GM10847 (cell line): ENCODE measurements at regions not wholly inside any gene's neighbourhood (a gene's known extent, or its start where the extent isn't known, plus 50 kb on each side); places are given as distances from the start of the nearest gene placed in this dataset.

Source experiments
- POLR2A ChIP-seq: IDR thresholded peaks from 2 replicates; pipeline ENCODE4 v1.6.1; 2011; ENCODE audit not compliant: insufficient read length; ENCODE audit errors: extremely low read depth

DNA sequence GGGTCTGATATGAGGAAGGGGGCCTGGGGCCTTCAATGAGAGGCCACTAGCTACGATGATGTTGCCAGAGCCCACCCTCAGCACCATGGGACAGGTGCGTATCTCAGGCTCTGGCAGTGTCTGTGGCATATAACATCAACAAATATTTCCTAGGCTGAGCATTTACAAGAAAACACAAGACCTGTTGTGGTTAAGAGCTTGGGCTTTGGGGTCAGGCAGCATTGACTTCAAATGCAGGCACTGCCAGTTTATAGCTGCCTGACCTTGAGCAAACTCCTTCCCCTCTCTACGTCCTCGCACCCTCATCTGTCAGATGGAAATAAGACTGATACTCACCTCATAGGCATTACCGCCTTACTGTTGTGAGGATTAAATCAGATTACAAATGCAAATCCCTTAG, 156.0 kb downstream of the KATNAL1 start:
- TF ChIP-seq POLR2A, result no peak

DNA sequence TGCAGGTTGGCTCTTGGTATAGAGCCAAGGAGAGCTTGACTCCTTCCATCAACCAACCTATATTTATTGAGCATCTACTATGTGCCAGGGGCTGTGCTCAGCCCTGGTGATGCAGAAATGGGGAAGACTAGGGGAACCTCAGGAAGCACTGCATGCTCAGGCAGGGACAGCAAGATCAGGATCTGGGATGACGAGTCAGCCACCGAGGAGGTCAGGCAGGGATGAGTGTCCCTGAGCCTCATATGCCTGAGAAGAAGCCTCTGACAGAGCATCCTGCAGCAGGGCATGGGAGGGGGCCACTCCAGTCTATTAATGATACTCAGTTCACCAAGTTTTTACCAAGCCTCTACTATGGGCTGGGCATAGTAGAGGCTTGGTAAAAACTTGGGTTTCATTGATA, 158.1 kb downstream of the KATNAL1 start:
- TF ChIP-seq POLR2A, result no peak

DNA sequence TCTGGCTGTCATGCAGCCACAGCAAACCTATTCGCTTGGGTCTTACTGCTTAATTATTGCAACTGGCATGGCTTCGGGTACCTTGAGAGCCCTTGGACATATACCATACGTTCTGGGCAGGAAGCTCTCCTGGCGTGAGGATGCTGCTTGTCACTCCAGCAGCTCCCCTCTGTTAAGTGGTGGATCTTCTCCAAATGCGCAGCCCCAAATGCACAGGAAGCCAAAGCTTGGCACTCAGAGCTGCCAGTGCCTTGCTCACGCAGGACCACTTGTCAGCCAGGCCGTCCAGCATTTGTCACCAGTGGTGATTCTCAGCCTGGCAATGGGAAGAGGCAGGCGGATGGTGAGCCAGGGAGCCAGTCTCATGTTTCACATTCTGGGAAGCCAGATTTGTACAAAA, 158.6 kb downstream of the KATNAL1 start:
- no peak for TF ChIP-seq POLR2A

DNA sequence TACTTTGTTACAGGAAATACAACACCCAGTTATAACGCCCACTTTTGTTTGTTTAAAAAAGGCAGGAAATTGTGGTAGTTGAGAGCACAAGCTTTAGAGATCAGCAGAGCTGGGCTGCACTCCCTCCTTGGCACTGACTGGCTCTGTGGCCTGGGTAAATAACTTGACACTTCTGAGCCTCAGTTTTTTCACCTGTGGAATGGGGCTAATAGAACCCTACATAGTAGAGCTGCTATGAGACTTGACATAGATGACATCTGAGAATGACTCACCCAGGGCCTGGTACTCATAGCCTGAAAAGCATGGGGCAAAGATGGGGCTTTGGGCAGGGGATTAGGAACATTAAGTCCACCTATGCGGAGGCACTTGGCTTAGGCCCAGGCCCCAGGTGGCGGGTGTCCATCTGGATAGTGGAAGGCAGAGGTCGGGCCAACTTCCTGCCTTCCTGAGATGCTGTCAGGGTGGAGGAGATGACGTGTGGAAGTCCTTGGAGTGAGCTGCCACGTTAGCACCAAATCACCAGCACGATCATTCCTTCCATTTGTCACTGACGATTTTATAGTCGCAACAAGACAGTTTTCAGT, 159.1 kb downstream of the KATNAL1 start:
- no peak for TF ChIP-seq POLR2A

DNA sequence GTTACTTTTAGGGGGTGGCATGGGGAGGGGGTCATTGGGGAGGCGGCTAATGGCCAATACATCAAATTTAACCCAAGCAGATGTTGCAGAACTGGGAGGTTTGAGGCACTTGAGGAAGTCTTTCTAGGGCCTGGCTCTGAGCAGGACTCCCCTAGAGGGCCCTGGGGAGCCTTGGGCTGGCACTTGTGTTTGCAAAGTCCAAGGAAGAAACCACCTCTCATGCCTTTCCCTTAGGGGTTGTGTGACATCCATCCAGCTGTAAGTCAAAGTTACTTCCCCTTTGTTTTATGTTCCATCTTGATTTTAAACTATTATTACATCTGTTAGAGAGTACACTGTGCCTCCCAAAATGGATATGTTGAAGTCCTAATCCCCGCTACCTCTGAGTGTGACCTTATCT, 159.9 kb downstream of the KATNAL1 start:
- TF ChIP-seq POLR2A, result no peak

DNA sequence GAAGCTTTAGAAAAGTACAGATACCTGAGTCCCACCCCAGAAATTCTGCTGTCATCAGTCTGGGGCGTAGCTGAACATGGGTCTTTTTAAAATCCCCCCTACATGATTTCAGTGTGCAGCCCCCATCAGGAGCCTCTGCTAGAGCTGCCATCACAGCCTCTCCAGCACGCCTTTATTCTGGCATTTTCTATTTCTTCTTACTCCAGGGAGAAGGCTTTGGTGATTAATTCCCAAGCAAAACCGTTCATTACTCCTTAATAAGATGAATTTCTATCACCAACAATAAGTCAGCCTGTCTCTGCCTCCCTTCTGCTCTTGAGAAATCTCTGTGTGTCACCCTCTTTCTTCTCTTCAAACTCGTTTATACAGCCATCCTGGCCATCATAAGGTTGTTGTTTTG, 160.3 kb downstream of the KATNAL1 start:
- TF ChIP-seq POLR2A, result no peak

DNA sequence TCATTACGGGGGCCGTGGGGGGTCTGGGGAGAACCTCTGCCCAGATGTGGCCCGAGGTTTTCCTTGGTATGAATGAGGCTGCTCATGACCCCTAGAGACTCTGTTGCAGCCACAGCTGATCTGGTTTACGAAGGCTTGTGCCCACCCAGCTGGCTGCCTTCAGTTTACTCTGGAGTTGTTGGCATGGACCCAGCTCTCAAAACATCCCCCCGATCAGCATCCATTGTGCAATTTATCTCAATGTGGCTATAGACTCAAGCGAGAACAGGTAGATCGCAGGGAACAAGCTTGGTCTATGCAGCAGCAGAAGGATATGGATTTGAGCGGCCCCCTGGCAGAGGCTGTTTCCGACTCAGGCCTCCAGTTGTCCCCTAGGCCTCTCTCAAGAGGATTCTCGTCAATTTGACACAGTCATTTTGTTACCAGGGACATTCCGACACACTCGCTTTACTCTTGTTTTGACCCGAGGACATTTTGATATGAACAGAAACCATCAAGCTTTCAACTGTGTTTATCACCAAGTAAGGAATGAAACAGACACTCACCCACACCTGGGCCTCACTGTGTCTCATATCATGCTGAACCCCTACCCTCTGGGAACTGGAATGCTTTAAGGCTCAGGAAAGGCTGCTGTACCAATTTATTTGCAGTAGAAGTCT, 161.5 kb downstream of the KATNAL1 start:
- TF ChIP-seq POLR2A, result no peak

DNA sequence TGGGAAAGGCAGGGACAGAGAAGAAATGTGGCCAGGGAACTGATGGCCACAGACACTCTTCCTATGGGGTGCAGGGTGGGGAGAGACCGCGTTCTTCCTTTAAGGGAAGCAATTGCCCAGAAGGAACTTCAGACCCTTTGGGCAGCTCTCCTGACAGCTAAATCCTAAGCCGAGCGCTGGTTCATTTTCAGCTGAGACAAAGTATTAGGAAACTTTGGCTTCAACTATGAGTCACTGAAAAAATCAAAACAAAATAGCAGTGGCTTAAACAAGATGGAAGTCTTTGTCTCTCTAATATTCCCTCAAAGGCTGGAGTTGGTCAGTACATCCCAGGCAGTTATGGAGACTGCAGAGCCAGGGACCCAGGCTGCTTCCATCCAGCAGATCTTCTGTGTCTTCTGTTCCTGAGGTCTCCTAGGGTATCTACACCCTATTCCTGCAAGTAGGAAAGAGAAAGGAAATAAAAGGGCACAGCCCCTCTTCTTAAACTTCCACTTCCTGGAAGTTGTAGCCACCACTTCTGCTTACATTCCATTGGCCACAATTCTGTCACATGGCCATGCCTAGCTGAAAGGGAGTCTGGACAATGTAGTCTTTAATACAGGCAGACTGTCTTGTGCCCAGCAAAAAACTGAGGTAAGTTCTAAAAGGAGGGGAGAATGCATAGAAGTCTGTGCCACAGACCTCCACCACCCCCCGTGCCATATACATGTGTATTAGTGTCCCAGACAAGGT, 163.5 kb downstream of the KATNAL1 start:
- no peak for TF ChIP-seq POLR2A

DNA sequence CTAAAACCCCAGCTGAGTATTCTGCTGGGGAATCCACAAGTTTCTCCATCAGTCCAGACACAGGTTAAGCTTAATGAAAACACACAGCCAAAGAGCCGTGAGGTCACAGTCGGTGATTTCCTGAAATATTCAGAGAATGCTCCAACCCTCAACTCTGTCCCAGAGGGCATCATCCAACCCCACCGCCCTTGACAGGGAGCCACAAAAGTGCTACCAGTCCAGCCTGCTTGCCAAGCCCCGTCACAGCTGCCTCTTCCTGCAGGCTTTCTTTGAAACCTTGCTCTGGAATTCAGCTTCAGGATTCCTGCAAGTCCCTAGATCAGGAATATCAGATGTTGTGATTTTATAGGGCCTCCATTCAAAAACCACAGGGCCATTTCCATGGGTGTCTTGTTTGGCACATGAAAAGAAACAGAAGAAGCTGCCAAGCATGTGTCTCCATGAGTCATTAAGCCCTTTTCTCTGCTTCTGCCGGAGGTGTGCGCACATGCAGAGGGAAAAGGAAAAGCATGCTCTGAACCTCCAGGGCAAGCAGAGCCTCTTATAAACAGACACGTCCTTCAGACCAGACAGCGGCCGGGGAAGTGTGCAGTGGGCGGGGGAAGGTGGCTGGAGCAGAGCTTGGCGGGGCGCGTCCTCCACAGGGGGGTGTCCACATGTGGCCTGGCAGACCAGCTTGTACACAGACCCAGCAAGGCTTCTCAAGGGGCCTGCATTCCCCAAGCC, 164.7 kb downstream of the KATNAL1 start:
- TF ChIP-seq POLR2A, result no peak

DNA sequence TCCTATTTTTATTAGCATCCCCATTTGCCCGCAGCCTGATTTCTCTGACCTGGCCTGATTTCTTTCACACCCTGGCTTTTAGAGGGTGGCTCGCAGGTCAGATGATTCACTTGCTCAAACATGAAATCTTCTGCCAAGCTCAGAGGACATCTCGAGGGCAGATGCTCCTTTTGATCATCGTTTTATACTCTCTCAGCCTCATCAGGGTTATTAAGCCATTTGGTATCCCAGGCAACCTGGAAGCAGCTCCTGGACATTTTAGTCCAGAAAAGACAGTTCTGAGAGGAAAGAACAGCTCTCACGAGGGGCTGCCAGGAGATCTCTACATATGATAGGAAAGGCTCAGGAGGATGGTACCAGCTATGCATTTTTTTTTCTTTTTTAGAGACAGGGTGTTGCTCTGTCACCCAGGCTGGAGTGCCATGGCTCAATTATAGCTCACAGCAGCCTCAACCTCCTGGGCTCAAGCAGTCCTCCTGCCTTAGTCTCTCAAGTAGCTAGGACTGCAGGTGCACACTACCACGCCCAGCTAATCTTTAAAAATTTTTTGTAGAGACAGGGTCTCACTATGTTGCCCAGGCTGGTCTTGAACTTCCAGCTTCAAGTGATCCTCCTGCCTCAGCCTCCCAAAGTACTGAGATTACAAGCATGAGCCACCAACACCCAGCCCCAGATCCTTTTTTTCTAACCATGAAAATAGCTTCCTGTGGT, 165.4 kb downstream of the KATNAL1 start:
- TF ChIP-seq POLR2A, result no peak

DNA sequence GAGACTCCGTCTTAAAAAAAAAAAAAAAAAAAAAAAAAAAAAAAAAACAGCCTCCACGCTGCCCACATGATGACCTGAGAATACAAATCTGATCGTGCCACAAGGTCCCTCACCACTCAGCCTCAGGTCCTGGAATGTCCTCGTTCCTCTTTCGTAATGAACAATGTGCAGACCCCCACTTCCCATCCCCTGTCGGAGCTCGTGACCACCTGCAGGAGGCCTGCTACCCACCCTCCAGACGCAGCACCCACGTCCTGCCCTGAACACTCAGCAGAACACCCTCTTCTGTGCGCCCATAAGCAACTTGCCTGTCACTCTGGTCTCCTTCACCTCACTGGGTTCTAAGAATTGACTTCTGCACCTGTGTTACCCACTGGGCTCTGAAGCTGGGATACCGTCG, 166.4 kb downstream of the KATNAL1 start:
- no peak for TF ChIP-seq POLR2A

DNA sequence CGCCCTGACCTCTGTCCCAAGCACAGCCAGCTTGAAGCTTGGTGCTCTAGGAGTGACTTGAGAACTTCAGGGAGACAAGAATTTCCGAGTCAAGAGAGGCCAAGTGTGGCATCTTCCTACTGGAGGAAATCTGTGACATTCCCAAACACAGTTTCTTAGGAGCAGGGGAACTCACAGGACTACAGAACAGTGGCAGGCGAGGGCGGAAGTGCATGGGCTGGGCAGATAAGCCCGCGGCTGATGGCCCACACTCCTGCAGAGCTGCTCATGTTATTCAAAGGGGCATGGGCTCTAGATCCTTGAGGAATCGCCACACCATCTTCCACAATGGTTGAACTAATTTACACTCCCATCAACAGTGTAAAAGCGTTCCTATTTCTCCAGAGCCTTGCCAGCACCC, 168.8 kb downstream of the KATNAL1 start:
- TF ChIP-seq POLR2A, result no peak

DNA sequence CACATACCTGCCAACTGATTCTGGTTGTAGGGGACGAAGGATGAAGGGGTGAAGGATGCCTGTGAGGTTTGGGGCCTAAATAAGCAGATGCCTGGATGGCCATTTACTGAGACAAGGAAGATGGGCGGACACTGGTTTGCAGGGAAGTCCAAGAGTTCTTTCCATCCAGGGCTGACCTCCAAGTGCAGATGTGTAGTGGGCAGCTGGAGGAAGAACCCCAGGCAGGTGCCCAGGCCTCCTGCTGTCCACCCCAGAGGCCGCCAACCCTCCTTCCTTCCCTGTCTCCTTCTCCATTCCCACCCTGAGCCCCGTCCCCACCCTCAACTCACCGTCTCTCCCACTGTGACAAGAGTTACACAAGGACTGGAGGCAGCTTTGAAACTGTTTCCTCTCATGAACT, 171.5 kb downstream of the KATNAL1 start:
- TF ChIP-seq POLR2A, result no peak

DNA sequence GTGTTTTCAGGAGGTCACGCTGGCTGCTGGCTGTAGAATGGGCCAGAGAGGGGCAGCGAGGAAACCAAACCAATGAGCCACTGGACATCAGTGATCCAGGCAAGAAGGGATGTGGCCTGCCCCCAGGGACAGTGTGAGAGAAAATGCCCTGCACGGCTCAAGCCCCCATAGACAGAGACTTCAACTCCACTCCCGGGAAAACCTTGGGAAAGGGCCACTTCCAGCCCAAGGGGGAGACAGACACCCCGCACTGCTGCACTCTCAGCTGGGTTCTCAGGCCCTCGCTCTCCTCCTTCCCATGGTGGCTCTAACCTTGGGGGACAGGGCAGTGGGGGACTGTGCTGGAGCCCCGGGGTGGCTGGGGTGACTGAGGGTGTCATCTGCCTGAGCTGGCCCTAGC, 172.0 kb downstream of the KATNAL1 start:
- no peak for TF ChIP-seq POLR2A

DNA sequence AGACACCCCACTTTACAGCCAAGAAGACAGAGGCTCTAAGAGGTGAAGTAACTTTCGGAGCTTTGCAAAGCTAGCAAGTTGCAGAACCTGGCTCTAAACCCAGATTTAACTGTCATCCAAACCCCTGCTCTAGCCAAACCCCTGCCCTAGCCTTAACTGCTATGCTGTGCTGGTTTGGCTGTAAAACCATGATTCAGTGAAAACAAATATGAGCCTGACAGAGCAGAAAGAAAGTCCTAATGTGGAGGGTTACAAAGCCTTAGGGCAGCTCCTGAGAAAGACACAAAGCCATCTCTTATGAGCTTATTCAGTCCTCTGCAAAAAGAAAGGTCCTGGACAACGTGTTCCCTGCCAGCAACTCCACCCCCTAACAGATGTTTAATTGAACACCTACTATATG, 172.8 kb downstream of the KATNAL1 start:
- TF ChIP-seq POLR2A, result no peak

DNA sequence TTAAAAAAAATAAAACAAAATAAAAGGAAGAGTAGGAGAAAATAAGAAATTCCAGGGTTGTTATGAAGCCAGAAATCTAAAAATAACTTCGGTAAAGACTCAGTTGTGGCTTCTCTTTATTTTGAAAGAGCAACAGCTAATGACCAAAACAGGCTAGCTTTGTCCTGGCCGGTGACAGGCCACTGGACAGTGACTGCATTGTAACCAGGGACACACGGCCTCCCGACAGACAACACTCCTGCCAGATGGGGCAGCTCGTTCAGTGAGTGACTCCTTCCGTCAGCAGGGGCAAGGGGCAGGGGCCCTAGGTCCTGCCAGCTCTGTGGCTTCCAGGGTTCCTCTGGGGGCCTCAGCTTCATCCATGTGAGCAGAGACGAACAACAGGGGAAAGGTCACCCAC, 173.4 kb downstream of the KATNAL1 start:
- no peak for TF ChIP-seq POLR2A

DNA sequence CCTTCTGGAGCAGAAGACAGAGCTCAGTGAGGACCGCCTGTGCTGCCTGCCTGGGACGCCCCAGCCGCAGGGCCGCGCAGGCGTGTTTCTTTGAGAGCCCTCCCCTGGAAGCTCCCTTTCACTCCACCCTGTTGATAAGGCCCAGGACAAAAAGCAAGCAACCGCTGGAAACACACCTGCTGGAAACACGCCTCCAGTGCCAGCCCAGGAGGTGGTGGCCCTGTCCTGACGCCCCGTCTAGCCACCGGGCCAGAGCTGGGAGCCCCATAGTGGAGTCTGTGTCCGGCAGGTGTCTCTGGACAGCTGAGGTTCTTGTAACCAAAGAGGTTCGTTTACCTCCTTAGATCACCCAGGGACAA, 173.8 kb downstream of the KATNAL1 start:
- TF ChIP-seq POLR2A, result no peak
